HCT116 (cell line): ENCODE measurements at regions not wholly inside any gene's neighbourhood (a gene's known extent, or its start where the extent isn't known, plus 50 kb on each side); places are given as distances from the start of the nearest gene placed in this dataset.
"Not testable (repeated sequence)": the region's sequence is repeated elsewhere in the genome, so short reads cannot be mapped to it uniquely, and the experiment has no call there.

Experiments used
- ATAC-seq: fragments of 200-7000 bp; cut with Tn5 transposase; 2 replicates; pipeline ENCODE4 v1.9.1; 2020; ENCODE audit warnings: mild to moderate bottlenecking, moderate library complexity
- BruUV-seq: library from RNA; stranded (reverse); fragments of 400-500 nt; replicated peaks from 2 replicates; lab custom pipeline; 2021; lab: Mats Ljungman, UMichigan
- CTCF ChIA-PET: fragments of 300-600 bp; sonication (Branson Sonifier 250); formaldehyde crosslinking; loops from one replicate; lab custom pipeline; 2021; ENCODE audit warnings: antibody characterized with exemption; lab: Charles Lee
- POLR2A ChIA-PET: fragments of 300-600, 350-600 bp; sonication (Branson Sonifier 250); formaldehyde crosslinking; loops from one replicate; lab custom pipeline; 2021; ENCODE audit warnings: antibody characterized with exemption; lab: Charles Lee
- RAD21 ChIA-PET, 2 experiments: fragments of 300-600 bp; sonication (Branson Sonifier 250); formaldehyde crosslinking; loops; one replicate each; lab custom pipeline; 2023; ENCODE audit warnings: low total read pairs in 2 of 2; ENCODE audit not compliant: uncharacterized antibody in 2 of 2, unreplicated experiment in 2 of 2, low non-redundant PET in 1 of 2; lab: Charles Lee
- DNase-seq: peaks from one replicate; pipeline ENCODE4 v3.0.0-alpha.2; 2010; ENCODE audit warnings: low read depth, low spot score
- H2AFZ ChIP-seq: fragments of 200-600 bp; shearing (Covaris generic), sonication (generic); 2 replicates; pipeline ENCODE4 v1.6.1; 2017; ENCODE audit warnings: low read depth, mixed run types, mixed read lengths, antibody characterized with exemption, low read length; ENCODE audit not compliant: poor library complexity, severe bottlenecking
- H3K27ac ChIP-seq: 2 replicates; pipeline ENCODE4 v1.5.1; 2012; ENCODE audit warnings: low read depth, low read length
- H3K27me3 ChIP-seq: fragments of 200-600 bp; sonication (generic); 2 replicates; pipeline ENCODE4 v1.6.1; 2016; ENCODE audit warnings: mixed run types, low read length, mixed read lengths; ENCODE audit not compliant: insufficient read depth
- H3K36me3 ChIP-seq, 2 experiments: fragments of 200-500 bp in 1 of 2; fragments of 200-600 bp in 1 of 2; sonication (Bioruptor generic) in 1 of 2; sonication (generic) in 1 of 2; 2 replicates each; pipeline versions ENCODE4 v1.5.1 to v1.6.1; 2014 to 2016; ENCODE audit warnings: low read length in 2 of 2, inconsistent platforms in 1 of 2, mixed read lengths in 1 of 2, mixed run types in 1 of 2; ENCODE audit not compliant: insufficient read depth in 2 of 2, control insufficient read depth in 1 of 2
- H3K4me1 ChIP-seq, 2 experiments: fragments of 200-600 bp in 1 of 2; sonication (generic) in 1 of 2; 2 replicates each; pipeline versions ENCODE4 v1.5.1 to v1.6.1; 2012 to 2017; ENCODE audit warnings: low read length in 2 of 2, inconsistent platforms in 1 of 2, mild to moderate bottlenecking in 1 of 2, mixed read lengths in 1 of 2, mixed run types in 1 of 2, moderate library complexity in 1 of 2; ENCODE audit not compliant: insufficient read depth in 2 of 2, control insufficient read depth in 1 of 2
- H3K4me2 ChIP-seq: fragments of 200-600 bp; sonication (generic); 2 replicates; pipeline ENCODE4 v1.6.1; 2017; ENCODE audit warnings: mixed run types, low read length, mixed read lengths
- H3K4me3 ChIP-seq, 2 experiments: fragments of 200-600 bp in 1 of 2; sonication (generic) in 1 of 2; replicated peaks in 1 of 2; 2 replicates each; pipeline ENCODE4 v1.5.1; 2011 to 2016; ENCODE audit warnings: low read length in 2 of 2, control low read depth in 1 of 2, low read depth in 1 of 2, mild to moderate bottlenecking in 1 of 2, mixed read lengths in 1 of 2, mixed run types in 1 of 2
- H3K79me2 ChIP-seq: fragments of 200-600 bp; sonication (generic); 2 replicates; pipeline ENCODE4 v1.6.1; 2017; ENCODE audit warnings: mild to moderate bottlenecking, mixed run types, low read length, moderate library complexity, mixed read lengths; ENCODE audit not compliant: insufficient read depth
- H3K9ac ChIP-seq: fragments of 200-600 bp; sonication (generic); 2 replicates; pipeline ENCODE4 v1.6.1; 2016; ENCODE audit warnings: low read length, mixed read lengths
- H3K9me2 ChIP-seq: fragments of 200-600 bp; sonication (generic), shearing (Covaris generic); 2 replicates; pipeline ENCODE4 v1.6.1; 2017; ENCODE audit warnings: mixed run types, mild to moderate bottlenecking, moderate library complexity; ENCODE audit not compliant: insufficient read depth
- H3K9me3 ChIP-seq, 2 experiments: fragments of 200-500 bp in 1 of 2; fragments of 200-600 bp in 1 of 2; sonication (Bioruptor generic) in 1 of 2; sonication (generic) in 1 of 2; 2 replicates each; pipeline ENCODE4 v1.6.1; 2014 to 2017; ENCODE audit warnings: low read length in 2 of 2, mixed read lengths in 2 of 2, inconsistent platforms in 1 of 2, low read depth in 1 of 2, mild to moderate bottlenecking in 1 of 2, mixed run types in 1 of 2, moderate library complexity in 1 of 2; ENCODE audit not compliant: control insufficient read depth in 1 of 2, insufficient read depth in 1 of 2
- H4K20me1 ChIP-seq: fragments of 200-600 bp; sonication (generic), shearing (Covaris generic); 2 replicates; pipeline ENCODE4 v1.6.1; 2017; ENCODE audit warnings: mixed run types, mild to moderate bottlenecking, moderate library complexity; ENCODE audit not compliant: insufficient read depth
- CBX3 ChIP-seq: IDR thresholded peaks from 2 replicates; pipeline ENCODE4 v1.6.1; 2012; ENCODE audit warnings: low read depth
- CEBPB ChIP-seq: IDR thresholded peaks from 2 replicates; pipeline ENCODE4 v1.6.1; 2012; ENCODE audit warnings: low read depth
- EGR1 ChIP-seq: IDR thresholded peaks from 2 replicates; pipeline ENCODE4 v1.6.1; 2012; ENCODE audit warnings: low read depth
- ELF1 ChIP-seq: IDR thresholded peaks from 2 replicates; pipeline ENCODE4 v1.6.1; 2012; ENCODE audit warnings: low read depth, borderline replicate concordance
- EZH2 ChIP-seq: fragments of 200-600 bp; sonication (generic); IDR thresholded peaks from 2 replicates; pipeline ENCODE4 v1.6.1; 2017; ENCODE audit warnings: antibody characterized with exemption, mixed run types
- FOSL1 ChIP-seq: IDR thresholded peaks from 2 replicates; pipeline ENCODE4 v1.6.1; 2012; ENCODE audit warnings: low read depth
- JUND ChIP-seq: IDR thresholded peaks from 2 replicates; pipeline ENCODE4 v1.6.1; 2012
- RAD21 ChIP-seq: IDR thresholded peaks from 2 replicates; pipeline ENCODE4 v1.6.1; 2012; ENCODE audit warnings: low read depth, mild to moderate bottlenecking
- SIN3A ChIP-seq: IDR thresholded peaks from 2 replicates; pipeline ENCODE4 v1.6.1; 2012; ENCODE audit warnings: low read depth
- TCF7L2 ChIP-seq: IDR thresholded peaks from 2 replicates; pipeline ENCODE4 v1.7.0; 2011; ENCODE audit warnings: borderline replicate concordance, inconsistent platforms; ENCODE audit not compliant: insufficient read depth, insufficient read length; ENCODE audit errors: extremely low read depth
- YY1 ChIP-seq: IDR thresholded peaks from 2 replicates; pipeline ENCODE4 v1.6.1; 2011; ENCODE audit warnings: low read length, low read depth, moderate library complexity, mild to moderate bottlenecking; ENCODE audit not compliant: insufficient replicate concordance; ENCODE audit errors: extremely low read depth
- ZFX ChIP-seq: fragments of 450-650 bp; IDR thresholded peaks from 2 replicates; pipeline ENCODE4 v1.6.1; 2017
- ZNF274 ChIP-seq: fragments of 200-500 bp; sonication (Bioruptor generic); IDR thresholded peaks from 2 replicates; pipeline ENCODE4 v1.6.1; 2014; ENCODE audit warnings: mild to moderate bottlenecking, low read depth, low read length, inconsistent platforms
- intact Hi-C: fragments of 100-400 bp; cut with micrococcal nuclease; formaldehyde crosslinking; loops from 2 replicates; pipeline ENCODE4 v1.10.0; 2022

- no peaks in the 10 kb centered on the region for H3K36me3 ChIP-seq
- no peak overlapping the region for H3K4me3 ChIP-seq
- no peak overlapping the region for H3K27ac ChIP-seq
- intact Hi-C loops = no loop called here
- no peak for DNase-seq
- H3K79me2 ChIP-seq = no peaks in the 10 kb centered on the region
- no peaks in the 10 kb centered on the region for H3K27me3 ChIP-seq
- H3K4me1 ChIP-seq = no peaks in the 10 kb centered on the region
- H4K20me1 ChIP-seq = no peaks in the 10 kb centered on the region
- TF ChIP-seq CBX3 (no peak), ZFX (no peak), EGR1 (no peak), JUND (no peak), CEBPB (no peak)
- TF ChIP-seq, all 23 proteins: peak for 0
- H3K9me3 ChIP-seq = no peaks in the 10 kb centered on the region
- no peak for ATAC-seq
- RAD21 ChIA-PET = no interaction called here
- BruUV-seq = no TSS peak
- no peak overlapping the region for H3K9ac ChIP-seq
- no peaks in the 10 kb centered on the region for H3K9me2 ChIP-seq
- no peak overlapping the region for H3K4me2 ChIP-seq
- H2AFZ ChIP-seq = no peak overlapping the region
- CTCF ChIA-PET = no interaction called here
- POLR2A ChIA-PET = no interaction called here
Measured at GRCh38 chr14:71250347-71250746, 343.1 kb downstream of the PCNX1 start.

- no peak for TF ChIP-seq ZNF274
- TF ChIP-seq FOSL1 = no peak
- TF ChIP-seq EZH2 = no peak
- TF ChIP-seq RAD21 = no peak
- no peak for TF ChIP-seq ELF1
- TF ChIP-seq ZFX = no peak
- no peak for TF ChIP-seq CEBPB
- no peak for TF ChIP-seq SIN3A
- TF ChIP-seq CBX3 = no peak
- no peak for TF ChIP-seq TCF7L2
- TF ChIP-seq YY1 = no peak
- no peak overlapping the region for H3K27ac ChIP-seq
- H2AFZ ChIP-seq = no peak overlapping the region
- ChIA-PET RAD21 (no interaction called here), POLR2A (no interaction called here), CTCF (no interaction called here)
- H3K9me3 ChIP-seq = no peaks in the 10 kb centered on the region
- H3K9ac ChIP-seq = no peak overlapping the region
- H4K20me1 ChIP-seq = no peaks in the 10 kb centered on the region
- H3K9me2 ChIP-seq = no peaks in the 10 kb centered on the region
- no peaks in the 10 kb centered on the region for H3K79me2 ChIP-seq
- intact Hi-C loops = no loop called here
- DNase-seq (no peak), ATAC-seq (no peak)
- no TSS peak for BruUV-seq
- H3K4me3 ChIP-seq = no peak overlapping the region
- no peaks in the 10 kb centered on the region for H3K27me3 ChIP-seq
- no peaks in the 10 kb centered on the region for H3K36me3 ChIP-seq
- H3K4me1 ChIP-seq = no peaks in the 10 kb centered on the region
- H3K4me2 ChIP-seq = no peak overlapping the region
Measured at GRCh38 chr14:71250791-71251190, 343.5 kb downstream of the PCNX1 start.

GRCh38 chr14:71254091-71254719 lies 346.9 kb downstream of the PCNX1 start:
- H3K9ac ChIP-seq, H3K27ac ChIP-seq, POLR2A ChIA-PET, H3K4me1 ChIP-seq, H3K9me3 ChIP-seq, H2AFZ ChIP-seq, DNase-seq, H3K79me2 ChIP-seq, H3K4me3 ChIP-seq, BruUV-seq, H3K27me3 ChIP-seq, intact Hi-C loops, H4K20me1 ChIP-seq, H3K9me2 ChIP-seq, CTCF ChIA-PET, H3K4me2 ChIP-seq, ATAC-seq, RAD21 ChIA-PET, H3K36me3 ChIP-seq: not testable (repeated sequence)
